GM18951 (cell line): ENCODE measurements at regions not wholly inside any gene's neighbourhood (a gene's known extent, or its start where the extent isn't known, plus 50 kb on each side); places are given as distances from the start of the nearest gene placed in this dataset.
"Not testable (repeated sequence)": the region's sequence is repeated elsewhere in the genome, so short reads cannot be mapped to it uniquely, and the experiment has no call there.

Experiments used
- POLR2A ChIP-seq: IDR thresholded peaks from 4 replicates; pipeline ENCODE4 v1.6.1; 2011; ENCODE audit warnings: mild to moderate bottlenecking; ENCODE audit not compliant: insufficient read length, insufficient read depth; ENCODE audit errors: extremely low read depth
- in situ Hi-C: fragments of 300-500 bp; cut with MboI; formaldehyde crosslinking; loops from one replicate; pipeline ENCODE4 v1.12.0; 2022; ENCODE audit warnings: low sequenced_read_pairs, mixed read lengths, inconsistent platforms; ENCODE audit not compliant: unreplicated experiment

GRCh38 chr1:182303778-182304177 is 87.8 kb downstream of the GLUL start:
- TF ChIP-seq POLR2A, result no peak
- in situ Hi-C loops, result no loop called here

DNA sequence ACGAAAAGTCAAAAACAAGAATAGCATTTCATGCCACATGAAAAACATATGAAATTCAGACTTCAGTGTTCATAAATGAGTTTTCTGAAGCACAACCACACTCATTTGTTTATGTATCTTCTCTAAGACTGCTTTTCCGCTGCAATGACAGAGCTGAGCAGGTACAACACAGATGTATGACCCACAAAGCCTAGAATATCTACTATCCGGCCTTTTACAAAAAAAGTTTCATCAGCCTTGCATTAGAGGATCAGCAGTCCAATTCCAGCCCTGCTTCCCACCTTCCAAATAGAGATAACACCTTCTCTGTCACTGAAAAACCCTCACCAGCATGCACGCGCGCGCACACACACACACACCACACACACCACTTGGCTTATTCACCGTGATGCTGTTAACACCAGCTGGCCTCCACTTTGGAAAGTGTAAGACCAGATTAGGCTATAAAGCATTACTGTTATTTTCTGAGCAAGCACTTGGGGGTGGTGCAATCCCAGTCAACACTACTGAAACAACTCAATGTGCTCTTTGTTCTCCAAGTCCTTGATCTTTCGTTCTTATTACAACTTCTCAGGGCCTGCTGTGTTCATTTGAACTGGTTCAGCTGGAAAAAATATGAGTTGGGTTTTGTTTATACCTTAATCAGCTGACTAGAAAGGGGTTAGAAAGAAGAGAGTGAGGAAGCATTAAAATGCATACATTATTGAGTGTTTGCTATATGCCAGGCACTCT is 90.0 kb downstream of the GLUL start:
- in situ Hi-C loops, result no loop called here
- no peak for TF ChIP-seq POLR2A

DNA sequence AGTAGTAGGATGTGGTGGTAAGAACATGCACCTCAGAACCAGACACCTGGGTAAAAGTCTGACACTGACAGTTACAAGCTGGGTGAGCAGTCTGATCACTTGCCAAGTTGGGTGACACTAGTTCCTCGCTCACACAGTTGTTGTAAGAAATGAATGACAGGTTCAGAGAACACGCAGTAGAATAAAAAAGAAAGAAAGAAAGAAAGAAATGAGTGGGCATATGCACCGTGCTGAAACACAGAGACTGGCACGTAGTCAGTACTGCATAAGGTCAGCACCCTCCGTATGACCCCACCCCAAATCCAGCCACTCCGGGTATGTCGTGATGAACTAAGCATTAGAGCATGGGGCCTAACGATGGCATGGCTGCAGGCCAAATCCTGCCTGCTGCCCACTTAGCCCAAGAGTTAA is 90.6 kb downstream of the GLUL start:
- in situ Hi-C loops, result no loop called here
- TF ChIP-seq POLR2A, result no peak

- TF ChIP-seq POLR2A, result no peak
- in situ Hi-C loops, result no loop called here
Observed at GRCh38 chr1:182299728-182300616, 91.6 kb downstream of the GLUL start.

DNA sequence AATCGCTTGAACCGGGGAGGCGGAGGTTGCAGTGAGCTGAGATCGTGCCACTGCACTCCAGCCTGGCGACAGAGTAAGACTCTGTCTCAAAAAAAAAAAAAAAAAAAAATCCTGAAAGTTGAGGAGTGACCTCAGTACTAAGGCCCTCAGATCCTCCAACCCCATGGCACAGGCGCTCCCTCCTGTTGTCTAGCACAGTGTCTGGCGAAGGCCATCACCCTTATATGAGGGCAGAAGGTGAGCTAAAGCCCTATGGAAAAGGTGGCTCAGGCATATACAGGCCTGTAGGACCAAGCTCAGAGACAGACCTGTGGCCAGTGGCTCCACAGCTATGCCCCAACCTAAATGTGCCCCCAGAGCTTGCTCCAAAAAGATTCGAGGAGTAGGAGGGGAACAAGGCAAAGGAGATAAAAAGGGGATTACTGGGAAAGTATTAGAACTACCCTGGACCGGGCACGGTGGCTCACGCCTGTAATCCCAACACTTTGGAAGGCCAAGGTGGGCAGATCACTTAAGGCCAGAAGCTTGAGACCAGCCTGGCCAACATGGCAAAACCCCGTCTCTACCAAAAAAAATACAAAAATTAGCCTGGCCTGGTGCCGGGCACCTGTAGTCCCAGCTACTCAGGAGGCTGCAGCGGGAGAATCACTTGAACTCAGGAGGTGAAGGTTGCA is 92.4 kb downstream of the GLUL start:
- in situ Hi-C loops, result not testable (repeated sequence)

GRCh38 chr1:182297335-182297734 is 94.3 kb downstream of the GLUL start:
- TF ChIP-seq POLR2A, result no peak
- in situ Hi-C loops, result no loop called here

DNA sequence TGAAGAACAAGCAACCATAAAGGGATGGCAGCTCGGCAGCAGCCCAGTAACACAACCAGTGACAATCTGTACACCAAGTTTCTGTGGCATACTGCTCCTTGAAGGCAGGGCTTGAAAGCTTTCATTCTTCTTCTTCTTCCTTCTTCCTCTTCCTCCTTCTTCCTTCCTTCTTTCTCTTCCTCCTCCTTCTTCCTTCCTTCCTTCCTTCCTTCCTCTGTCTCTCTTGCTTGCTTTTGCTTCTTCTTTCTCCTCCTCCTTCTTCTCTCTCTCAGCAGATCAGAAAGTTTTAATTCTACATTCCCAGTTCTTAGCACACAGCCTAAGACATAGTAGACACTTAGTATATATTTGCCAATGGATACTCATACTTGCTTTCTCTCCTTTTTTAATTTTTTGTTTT is 95.9 kb downstream of the GLUL start:
- in situ Hi-C loops, result no loop called here
- TF ChIP-seq POLR2A, result no peak

GRCh38 chr1:182293119-182293589 is 98.4 kb downstream of the GLUL start:
- in situ Hi-C loops, result no loop called here
- TF ChIP-seq POLR2A, result no peak

- in situ Hi-C loops, result no loop called here
- TF ChIP-seq POLR2A, result no peak
Observed at GRCh38 chr1:182292193-182292741, 99.3 kb downstream of the GLUL start.

DNA sequence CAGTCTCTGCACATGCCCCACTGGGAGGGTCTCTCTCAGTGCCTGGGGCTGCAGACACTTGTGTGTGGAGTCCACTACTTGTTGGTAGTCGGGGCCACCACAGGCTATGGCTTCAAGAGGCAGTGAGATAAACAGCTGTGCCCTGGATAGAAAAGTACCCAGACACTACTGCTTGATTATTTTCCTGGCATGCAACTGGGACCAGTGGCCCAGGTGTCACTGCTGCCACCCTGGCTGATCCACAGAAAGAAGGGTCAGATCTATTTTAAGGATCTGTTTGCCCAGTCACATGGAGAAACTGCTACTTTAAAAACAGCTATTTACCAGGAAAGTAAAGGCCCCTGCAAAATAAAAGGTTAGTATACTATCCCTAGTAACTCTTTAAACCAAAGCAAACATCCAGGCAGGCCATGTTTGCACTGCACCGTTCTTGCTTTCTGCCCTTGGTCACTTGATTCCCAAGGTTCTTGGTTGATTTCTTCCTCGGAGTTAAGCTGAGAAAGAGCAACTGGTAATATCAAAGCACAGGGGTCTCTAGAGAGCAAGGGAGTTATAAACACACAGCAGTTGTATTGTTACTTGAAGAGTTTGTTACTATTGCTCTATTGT is 99.9 kb downstream of the GLUL start:
- no peak for TF ChIP-seq POLR2A
- in situ Hi-C loops, result no loop called here

DNA sequence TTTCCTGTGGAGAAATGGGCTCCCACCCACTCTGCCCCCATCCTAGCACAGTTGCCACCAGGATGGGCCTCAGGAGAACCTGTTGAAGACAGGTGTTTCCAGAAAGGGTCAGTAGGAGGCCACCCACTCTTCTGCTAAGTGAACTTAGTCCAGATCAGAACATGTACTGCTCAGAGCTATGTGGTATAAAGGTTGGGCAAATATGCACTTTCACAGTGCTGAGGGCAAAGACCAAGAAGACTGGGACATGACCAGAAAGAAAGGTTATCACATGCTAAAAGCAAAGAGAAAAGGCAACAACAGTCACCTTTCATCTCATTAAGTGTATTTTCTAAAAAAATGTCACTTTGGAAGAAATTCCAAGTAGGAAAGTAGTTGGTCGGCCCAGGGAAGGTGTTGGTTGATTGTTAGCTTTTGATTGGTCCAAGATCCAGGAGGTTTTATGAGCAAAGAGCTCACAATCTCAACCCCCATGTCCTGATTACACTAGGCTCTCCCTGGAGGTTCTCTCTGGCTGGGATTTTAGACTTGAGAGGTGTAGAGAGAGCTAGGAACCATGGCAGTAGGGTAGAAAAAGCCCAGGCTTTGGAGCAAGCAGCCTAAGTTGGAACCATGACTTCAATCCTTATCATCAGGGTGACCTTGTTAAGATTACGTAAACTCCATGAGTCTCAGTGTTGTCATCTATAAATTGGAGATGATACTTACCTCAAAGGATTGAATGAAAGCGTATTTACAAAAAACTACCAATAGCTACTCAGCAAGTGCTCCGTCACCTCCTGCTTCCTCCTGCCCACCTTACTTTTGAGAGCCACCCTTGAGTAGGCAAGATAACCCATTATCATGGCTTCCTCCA is 102.6 kb downstream of the GLUL start:
- TF ChIP-seq POLR2A, result no peak
- in situ Hi-C loops, result no loop called here

GRCh38 chr1:182286761-182287160 is 104.8 kb downstream of the GLUL start:
- in situ Hi-C loops, result no loop called here
- TF ChIP-seq POLR2A, result no peak
